CD4-positive, alpha-beta T cell treated with Interleukin-17A for 1 hour (primary cell): ENCODE measurements at regions not wholly inside any gene's neighbourhood (a gene's known extent, or its start where the extent isn't known, plus 50 kb on each side); places are given as distances from the start of the nearest gene placed in this dataset.

Experiments used
- DNase-seq: peaks from one replicate; pipeline ENCODE4 v3.0.0-alpha.2; 2020

- no peak for DNase-seq
These were observed 503.4 kb downstream of the PLXNA4 start for GRCh38 chr7:132072873-132073272.

GRCh38 chr7:132072165-132072564, 504.1 kb downstream of the PLXNA4 start:
- no peak for DNase-seq

- no peak for DNase-seq
These were observed 507.0 kb downstream of the PLXNA4 start for GRCh38 chr7:132069306-132069705.

GRCh38 chr7:132066761-132067171, 509.5 kb downstream of the PLXNA4 start:
- DNase-seq = no peak

GRCh38 chr7:132065989-132066603, 509.7 kb upstream of the PODXL start:
- DNase-seq = no peak

- no peak for DNase-seq
These were observed 509.0 kb upstream of the PODXL start for GRCh38 chr7:132065193-132065988.

GRCh38 chr7:132063800-132064199, 507.4 kb upstream of the PODXL start:
- DNase-seq = no peak

GRCh38 chr7:132061937-132062336, 505.5 kb upstream of the PODXL start:
- DNase-seq = no peak

GRCh38 chr7:132059141-132059540, 502.7 kb upstream of the PODXL start:
- DNase-seq = no peak

GRCh38 chr7:132055336-132056120, 499.1 kb upstream of the PODXL start:
- no peak for DNase-seq

- DNase-seq = no peak
These were observed 497.4 kb upstream of the PODXL start for GRCh38 chr7:132053871-132054270.

GRCh38 chr7:132051311-132051710, 494.9 kb upstream of the PODXL start:
- DNase-seq = no peak

- DNase-seq = peak; percentile 15
These were observed 493.3 kb upstream of the PODXL start for GRCh38 chr7:132049462-132050304.

GRCh38 chr7:132045481-132045980, 489.1 kb upstream of the PODXL start:
- DNase-seq = no peak

GRCh38 chr7:132045002-132045401, 488.6 kb upstream of the PODXL start:
- no peak for DNase-seq

GRCh38 chr7:132044247-132044646, 487.8 kb upstream of the PODXL start:
- no peak for DNase-seq

- DNase-seq = no peak
These were observed 484.7 kb upstream of the PODXL start for GRCh38 chr7:132041108-132041507.

- no peak for DNase-seq
These were observed 479.3 kb upstream of the PODXL start for GRCh38 chr7:132035517-132036362.

- no peak for DNase-seq
These were observed 478.5 kb upstream of the PODXL start for GRCh38 chr7:132034748-132035416.

GRCh38 chr7:132030883-132031282, 474.5 kb upstream of the PODXL start:
- DNase-seq = no peak

GRCh38 chr7:132030086-132030568, 473.7 kb upstream of the PODXL start:
- no peak for DNase-seq
